GM10847 (cell line): ENCODE measurements at regions not wholly inside any gene's neighbourhood (a gene's known extent, or its start where the extent isn't known, plus 50 kb on each side); places are given as distances from the start of the nearest gene placed in this dataset.

ENCODE experiments used
- POLR2A ChIP-seq: IDR thresholded peaks from 2 replicates; pipeline ENCODE4 v1.6.1; 2011; ENCODE audit not compliant: insufficient read length; ENCODE audit errors: extremely low read depth

DNA sequence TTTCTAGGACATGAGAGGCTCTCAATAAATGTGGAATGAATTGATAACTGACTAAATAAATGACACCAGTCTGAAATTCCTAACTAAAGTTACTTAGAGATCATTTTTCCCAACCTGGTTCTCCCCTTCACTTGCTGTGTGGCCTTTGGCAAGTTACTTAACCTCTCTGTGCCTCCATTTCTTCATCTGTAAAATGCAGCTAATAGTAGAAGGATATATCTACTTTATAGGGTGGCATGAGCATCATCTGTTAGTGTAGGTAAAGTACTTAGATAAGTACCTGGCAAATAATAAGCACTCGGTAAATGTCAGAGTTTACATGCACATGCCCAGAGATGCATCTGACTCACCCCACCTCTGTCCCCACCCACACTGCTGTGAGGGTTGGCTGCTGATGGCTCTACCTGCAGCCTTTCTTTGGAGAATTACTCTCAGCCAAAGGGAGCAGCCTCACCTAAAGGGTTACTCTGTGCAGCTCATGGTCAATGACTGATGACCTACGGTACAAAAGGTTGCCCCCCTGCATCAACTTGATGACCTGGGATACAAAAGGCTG is 139.3 kb downstream of the CHIC2 start:
- no peak for TF ChIP-seq POLR2A

DNA sequence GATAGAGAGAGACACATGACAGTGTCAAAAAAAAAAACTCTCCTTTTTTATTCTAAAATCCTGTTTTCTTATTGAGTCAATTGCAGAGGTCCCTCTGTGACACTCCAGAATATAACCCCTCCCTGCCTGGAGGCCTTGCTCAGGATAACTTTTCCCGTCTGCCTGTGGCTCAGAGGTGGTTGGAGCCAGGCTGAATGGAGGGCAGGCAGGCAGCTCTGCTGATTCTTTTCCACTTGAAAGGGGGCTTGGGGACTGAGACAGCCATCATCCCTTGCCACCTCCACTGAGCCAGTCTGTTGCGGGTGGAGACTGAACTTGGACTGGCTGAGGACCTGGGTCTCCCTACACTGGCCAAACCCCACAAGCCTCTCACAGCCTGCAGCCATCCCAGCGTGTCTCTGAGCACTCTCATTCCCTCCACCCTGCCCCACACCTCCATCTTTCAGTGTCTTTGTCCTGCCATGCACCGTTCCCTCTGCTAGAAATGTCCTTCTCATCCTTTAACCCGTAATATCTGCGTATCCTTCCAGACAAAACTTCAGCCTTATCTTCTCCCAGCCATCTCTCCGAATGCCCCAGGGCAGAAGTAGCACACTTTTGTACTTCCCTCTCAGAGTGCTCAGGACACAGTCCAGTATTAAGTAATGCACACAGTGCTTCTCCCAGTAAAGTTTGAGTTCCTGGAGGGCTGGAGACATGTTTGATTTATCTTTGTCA is 139.9 kb downstream of the CHIC2 start:
- TF ChIP-seq POLR2A, result no peak

DNA sequence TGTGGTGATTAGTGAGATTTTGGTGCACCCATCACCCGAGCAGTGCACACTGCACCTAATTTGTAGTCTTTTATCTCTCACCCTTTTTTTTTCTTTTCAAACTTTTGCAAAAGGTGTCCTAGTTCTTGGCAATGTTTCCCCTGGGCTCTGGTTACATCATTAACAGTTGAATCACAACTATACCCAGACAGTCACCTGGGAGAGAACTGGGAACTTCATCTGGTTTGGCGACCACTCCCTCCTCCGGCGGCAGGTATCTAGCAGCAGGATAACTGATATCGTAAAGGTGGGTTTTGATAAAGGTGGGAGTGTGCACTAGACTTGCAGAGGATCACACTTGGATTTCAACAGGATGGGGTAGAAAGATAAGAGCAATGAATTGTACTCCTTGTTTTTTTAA is 140.5 kb downstream of the CHIC2 start:
- TF ChIP-seq POLR2A, result no peak

DNA sequence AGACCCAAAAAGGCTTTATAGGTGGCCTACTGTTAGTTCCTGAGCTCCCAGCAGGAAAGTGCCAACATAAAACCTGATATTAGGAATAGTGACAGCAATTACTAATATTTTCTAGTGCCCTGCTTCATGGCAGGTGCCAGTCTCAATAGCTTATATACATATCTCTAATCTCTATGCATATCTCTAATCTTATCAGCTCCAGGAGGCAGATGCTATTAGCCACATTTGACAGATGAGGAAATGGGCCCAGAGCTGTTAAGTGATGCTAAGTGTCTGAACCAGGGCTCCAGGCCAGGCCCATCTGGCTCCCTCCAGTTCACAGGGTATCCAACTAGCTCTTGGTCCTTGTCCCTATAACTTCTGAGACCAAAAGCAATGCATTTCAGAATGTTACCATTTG is 142.5 kb downstream of the CHIC2 start:
- TF ChIP-seq POLR2A, result no peak

DNA sequence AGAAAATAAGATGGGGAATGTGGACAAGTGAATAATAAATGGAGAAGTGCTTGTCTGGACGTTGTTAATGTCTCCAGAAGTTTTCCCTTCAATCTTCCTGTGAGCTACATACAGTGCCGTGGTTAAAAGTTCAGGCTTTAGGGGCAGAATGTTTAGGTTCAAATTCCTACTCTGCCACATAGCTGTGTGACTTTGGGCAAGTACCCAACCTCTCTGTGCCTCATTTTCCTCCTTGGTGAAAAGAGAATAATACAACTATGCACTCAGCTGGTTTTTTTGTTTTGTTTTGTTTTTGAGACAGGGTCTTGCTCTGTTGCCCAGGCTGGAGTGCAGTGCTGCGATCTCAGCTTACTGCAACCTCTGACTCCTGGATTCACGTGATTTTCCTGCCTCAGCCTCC is 143.5 kb downstream of the CHIC2 start:
- TF ChIP-seq POLR2A, result no peak

DNA sequence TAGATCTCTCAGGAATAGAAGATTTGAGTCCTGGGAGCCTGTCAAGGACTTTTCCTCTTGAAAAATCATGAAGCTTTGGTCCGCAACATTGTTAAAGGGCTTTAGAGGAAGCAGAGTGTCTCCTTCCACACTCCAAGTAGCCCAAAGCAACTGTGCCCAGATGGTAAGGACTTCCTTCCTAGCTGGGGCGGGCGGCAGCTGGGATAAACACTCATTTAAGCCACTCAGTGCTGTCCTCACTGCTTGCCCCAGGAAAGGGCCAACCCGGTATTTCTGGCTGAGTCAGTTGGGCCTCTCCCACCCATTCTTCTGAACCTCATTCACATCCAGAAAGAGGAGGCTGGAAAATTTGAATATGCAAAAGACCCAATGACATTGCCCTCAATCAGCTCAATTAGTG is 144.3 kb downstream of the CHIC2 start:
- no peak for TF ChIP-seq POLR2A

DNA sequence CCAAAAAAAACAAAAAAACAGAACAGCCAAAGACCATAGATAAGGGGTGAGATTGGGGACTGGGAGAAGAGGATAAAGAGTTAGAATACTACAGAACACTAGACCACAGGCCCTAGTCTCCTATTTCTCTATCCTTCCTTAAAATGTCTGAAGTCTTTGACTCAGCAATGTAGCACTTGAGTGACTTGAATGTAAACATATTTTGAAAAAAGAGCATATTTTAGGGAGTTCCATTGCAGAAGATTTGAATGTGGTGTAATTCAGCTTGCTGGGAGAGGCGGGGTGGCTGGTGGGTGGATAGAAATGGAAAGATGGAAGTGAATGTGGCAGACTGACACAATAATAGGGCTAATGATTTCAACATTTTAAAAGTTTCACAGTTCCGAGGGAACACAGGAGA is 144.9 kb downstream of the CHIC2 start:
- TF ChIP-seq POLR2A, result no peak

DNA sequence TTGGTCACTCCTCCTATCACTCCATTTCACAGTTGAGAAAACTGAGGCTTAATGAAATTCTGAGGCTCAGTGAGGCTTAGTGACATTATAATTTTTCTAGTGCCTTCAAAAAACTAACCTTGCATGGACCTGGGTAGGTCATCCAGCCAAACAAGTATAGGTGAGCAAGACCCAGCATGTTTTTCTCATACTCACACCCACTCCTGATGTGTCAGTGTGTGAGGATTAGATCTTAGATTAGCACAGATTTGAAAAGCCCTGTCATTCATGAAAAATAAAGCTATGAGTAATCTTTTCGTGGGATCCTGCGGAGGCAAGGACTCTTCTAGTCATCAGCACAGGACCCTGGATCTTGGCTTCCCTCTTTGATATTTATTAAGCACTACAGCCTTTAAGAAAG is 146.7 kb downstream of the CHIC2 start:
- TF ChIP-seq POLR2A, result no peak

DNA sequence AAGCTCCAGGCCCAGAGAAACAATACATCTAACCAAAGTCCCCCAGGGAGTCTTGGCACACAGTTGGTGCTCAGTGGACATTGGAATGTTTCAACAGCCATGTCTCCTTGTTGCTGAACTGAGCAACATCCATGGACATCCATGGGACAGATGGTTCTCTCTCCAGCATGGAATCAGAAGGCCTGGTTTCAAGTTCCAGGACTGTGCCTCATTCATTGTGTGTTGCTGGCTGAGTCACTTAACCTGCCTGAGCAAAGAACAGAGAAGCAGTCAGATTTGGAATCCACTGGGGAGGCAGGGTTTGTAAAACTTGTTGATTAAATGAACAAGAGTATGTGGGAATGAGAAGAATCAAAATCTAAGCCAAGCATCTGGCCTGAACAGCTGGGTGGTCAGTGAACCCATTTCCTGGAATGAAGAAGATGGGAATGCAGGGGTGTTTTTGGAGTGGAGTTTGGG is 147.9 kb downstream of the CHIC2 start:
- no peak for TF ChIP-seq POLR2A

DNA sequence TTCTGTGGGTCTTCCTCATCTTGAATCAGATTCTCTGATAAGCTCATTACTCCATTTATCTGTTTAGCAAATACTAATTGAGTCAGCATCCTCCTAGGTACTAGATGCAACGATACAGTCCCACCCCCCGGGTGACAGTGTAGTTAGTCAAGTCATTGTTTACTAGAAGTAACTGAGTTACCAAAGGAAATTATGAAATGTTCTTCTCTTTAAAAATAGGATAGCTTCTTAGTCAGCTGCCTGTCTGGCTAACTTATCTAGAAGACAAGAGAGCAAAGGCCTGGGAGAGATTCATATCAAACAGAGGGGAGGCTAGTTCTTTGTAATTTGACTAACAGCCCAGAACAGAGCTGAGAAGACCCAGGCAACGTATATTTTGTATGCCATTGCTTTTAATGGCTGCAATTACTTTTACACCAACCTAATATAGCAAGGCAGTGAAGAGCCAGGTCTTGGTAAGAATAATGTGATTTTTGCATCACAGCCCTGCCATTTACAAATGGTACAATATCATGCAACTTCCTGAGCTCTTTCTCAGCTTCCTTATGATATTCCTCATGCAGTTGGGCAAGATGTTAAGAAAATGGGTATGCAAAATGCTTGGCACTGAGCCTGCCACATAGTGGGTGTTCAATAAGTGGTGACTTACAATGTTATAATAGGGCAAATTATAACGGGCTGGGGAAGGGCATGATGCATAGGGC is 149.9 kb downstream of the CHIC2 start:
- no peak for TF ChIP-seq POLR2A

DNA sequence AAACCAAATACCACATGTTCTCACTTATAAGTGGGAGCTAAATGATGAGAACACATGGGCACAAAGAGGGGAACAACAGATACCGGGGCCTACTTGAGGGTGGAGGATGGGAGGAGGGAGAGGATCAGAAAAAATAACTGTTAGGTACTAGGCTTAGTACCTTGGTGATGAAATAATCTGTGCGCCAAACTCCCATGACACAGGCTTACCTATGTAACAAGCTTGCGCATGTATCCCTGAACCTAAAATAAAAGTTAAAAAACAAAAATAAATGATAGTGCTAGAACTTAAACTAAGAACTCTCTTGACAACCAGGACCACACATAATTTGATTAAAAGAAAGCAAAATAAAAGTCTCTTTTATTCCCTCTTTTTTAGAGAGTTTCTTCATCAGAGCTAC is 150.6 kb downstream of the CHIC2 start:
- no peak for TF ChIP-seq POLR2A

DNA sequence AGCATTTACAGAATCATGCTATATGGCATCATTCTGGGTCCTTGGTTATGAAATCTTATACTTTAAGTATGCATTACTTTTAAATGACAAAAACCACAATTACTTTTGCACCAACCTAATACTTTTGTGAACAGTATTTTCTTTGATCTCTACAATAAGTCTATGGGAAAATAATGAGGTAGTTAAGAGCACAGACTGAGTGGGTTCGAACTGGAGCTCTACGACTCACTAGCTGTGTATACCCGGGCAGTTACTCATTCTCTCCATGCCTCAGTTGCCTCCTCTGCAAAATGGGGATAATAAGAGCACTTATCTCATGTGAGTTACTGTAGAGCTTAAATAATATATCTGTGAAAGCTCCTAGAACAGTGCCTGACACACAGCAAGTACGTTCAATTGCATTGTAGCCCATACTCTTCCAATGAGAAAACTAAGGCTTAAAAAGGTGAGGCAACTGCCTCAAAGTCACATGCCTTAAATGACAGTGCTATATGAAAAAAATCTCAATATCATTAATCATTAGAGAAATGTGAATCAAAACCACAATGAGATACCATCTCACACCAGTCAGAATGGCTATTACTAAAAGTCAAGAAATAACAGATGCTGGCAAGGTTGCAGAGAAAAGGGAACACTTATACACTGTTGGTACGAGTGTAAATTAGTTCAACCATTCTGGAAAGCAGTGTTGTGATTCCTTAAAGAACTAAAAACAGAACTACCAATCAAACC is 151.5 kb downstream of the CHIC2 start:
- TF ChIP-seq POLR2A, result no peak

DNA sequence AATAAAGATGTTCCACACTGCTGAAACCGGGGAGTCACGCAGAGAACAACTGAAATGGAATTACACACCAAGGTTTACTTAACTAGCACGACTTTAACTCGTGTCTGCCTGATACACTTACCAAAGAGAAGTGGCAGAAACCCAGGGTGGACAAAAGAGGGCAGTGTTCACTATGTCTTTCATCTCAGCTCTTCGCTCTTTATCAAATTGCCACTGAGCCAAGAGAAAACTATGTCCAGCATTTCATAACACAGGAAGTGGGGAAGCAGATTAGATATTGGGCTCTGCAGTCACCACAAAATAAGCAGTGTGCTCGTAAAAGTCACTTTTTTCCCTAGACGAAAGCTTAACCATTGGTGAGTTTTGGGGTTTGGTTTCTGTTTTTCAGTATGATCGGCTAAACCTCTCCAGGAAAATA is 155.7 kb downstream of the CHIC2 start:
- TF ChIP-seq POLR2A, result no peak

DNA sequence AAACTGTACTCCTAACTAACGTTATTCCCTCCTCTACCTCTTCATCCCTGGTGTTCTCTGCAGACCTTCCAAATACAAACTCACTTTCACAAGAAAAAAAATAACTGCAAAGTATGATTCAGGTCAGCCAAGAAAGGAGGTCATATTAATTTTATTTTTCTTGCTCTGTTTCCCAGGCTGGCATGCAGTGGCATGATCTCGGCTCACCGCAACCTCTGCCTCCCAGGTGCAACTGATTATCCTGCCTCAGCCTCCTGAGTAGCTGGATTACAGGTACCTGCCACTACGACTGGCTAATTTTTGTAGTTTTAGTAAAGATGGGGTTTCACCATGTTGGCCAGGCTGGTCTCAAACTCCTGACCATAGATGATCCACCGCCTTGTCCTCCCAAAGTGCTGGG is 156.6 kb downstream of the CHIC2 start:
- no peak for TF ChIP-seq POLR2A

DNA sequence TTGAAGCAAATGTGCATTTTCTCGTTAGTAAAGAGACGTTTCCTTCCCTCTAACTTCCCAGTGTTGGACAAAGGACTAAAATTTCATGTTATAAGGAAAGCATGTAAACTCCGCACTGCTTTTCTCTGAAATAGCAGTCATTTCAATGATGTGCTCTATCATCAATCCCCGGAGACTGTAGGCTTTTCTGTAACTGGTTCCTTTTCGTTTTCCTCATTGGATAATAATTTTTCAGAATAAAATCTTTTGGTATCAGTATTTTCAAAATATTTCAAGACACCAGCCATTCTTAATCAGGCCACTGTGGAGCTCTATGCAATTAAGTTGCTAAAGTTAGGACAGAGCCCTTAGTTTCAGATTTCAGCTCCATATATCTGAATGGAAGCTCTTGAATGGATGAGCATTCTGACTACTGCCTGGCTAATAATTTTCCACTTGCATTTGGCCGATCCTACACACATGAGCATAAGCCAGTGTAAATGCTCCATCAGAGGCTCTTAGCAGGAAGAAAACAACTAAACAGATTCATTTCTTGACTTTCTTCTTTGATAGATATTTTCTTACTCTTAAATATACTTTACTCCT is 157.7 kb downstream of the CHIC2 start:
- TF ChIP-seq POLR2A, result no peak
